Femur (tissue), 1 donor: ENCODE measurements at regions not wholly inside any gene's neighbourhood (a gene's known extent, or its start where the extent isn't known, plus 50 kb on each side); places are given as distances from the start of the nearest gene placed in this dataset.
"Not testable (repeated sequence)": the region's sequence is repeated elsewhere in the genome, so short reads cannot be mapped to it uniquely, and the experiment has no call there.

ENCODE experiments used
- DNase-seq: peaks from one replicate; pipeline ENCODE4 v3.0.0-alpha.2; 2017

DNA sequence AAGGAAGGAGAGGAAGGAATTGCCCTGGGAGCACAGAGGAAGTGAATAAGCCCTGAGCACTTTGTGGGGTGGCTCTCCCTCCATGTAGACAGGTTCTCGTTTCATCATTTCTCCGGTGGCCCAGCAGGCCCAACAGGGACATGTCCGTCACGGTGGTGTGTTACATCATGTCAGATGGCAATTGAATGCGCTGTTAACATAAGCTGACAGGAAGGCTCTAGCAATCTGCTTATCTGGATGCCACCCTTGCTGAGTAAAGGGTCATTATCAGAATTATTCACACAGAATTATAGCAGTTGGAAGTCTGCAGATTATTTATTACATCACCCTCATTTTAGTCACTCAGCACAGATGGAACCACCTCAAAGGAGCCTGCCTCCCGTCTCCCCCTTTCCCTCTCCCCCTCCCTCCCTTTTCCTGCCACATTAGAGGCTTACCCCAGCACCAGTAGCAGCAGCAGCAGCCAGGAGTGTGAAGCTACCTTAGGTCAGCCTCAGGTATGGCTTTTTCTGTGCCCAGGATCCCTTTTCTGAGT, 124.3 kb upstream of the TRIM2 start:
- no peak for DNase-seq

DNA sequence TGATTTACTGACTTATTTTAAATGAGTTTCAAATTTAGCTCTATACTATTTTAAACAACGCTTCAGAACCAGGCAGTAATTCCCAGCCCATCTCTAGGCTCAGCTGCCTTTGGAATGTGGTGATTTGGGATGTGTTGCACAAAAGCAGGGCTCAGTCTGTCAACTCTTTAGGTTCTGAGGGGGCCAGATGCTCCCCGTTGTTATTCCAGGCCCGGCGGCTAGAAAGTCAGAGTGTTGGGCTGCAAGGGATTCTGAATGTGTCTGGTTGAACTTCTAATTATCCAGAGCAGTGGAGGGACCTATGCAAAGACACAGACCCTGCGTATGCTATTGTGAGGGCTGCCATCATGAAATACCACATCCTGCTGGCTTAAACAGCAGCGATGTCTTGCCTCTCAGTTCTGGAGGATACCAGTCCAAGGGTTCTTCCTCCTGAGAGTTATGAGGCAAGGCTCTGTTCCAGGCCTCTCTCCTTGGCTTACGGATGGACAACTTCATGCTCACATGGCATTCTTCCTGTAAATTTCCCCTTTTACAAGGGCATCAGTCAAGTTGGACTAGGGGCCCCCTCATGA, 123.2 kb upstream of the TRIM2 start:
- no peak for DNase-seq

DNA sequence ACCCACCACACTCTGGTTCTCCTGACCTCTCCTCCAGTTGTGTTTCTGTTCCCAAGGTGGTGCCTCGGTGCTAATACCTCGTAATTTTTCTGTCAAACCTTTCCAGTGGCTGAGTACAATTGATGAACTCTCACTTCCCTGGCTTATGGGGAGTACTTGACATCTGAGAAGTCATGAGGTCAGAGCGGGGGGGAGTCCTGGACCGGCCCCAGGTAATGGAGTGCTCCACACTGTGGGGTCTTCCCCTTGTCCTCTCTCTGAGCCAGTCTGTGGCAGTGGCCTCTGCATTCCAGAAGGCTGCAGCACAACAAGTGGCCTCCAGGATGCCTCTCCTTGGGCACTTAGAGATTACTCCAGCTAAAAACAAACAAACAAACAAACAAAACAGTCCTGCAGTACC, 122.5 kb upstream of the TRIM2 start:
- no peak for DNase-seq

DNA sequence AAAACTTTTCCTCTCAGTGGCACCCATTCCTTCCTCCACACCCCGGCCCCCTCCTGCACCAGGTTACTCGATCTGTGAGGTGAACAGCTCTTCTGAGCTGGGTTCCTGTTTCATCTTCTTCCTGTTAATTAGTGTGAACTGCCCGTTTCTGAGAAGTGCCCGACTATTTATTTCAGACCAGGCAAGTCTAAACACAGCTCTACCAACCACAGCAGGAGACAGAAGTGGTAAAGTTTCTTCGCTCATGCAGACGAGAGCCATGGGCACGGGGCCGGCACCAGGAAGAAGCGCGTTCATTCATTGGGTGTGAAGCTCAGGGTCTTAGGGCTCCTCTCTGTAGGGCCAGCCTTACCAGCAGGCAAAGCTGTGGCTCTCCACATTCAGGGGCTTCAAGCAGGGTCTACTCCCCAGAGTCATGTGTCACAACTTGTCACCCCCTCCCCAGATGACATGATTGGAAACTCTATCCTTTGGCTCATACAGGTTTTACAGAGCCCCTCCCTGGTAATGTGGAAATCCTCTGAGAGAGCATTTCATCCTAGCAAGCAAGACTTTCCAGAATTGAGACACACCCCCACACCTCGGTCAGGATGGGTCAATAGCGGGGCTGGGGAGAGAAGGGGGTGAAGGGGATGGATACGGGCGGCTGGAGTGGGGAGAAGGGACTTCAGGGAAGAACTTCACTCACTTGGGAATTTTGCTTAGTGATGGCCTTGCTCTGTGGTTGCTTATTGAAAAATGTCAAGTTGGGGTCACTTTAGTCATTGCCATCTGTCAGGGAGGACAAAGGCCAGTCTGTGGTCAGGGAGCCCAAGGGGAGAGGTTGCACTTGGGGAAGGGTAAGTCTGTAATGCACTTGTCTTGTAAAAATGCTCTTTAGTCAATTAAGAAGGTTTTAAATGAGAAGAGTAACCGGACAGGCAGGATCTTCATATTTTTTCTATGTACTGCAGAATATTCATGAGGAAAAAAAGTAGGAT, 121.6 kb upstream of the TRIM2 start:
- no peak for DNase-seq

DNA sequence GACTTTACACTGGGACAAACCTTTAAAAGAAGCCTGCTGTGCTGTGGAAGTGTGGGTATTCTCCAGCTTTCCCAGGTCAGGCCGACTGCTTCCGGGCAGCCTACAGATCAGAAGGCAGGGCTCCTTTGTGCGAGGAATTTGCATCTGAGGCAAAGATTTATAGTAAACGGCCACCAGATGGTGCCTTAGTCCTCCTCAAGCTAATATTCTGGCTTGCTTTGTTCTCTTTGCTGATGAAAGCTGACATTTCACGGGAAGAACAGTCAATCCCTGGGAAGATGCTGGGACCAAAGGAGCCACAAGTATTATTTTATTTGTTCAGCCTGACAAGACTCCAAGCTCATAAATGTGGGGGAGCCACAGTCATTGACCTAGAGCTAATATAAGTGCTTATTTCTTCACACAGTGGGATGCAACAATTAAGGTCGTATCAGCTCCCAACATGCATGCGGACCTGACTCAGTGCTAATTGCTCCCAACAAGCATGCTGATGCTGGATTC, 120.7 kb upstream of the TRIM2 start:
- DNase-seq, result peak; percentile 70

DNA sequence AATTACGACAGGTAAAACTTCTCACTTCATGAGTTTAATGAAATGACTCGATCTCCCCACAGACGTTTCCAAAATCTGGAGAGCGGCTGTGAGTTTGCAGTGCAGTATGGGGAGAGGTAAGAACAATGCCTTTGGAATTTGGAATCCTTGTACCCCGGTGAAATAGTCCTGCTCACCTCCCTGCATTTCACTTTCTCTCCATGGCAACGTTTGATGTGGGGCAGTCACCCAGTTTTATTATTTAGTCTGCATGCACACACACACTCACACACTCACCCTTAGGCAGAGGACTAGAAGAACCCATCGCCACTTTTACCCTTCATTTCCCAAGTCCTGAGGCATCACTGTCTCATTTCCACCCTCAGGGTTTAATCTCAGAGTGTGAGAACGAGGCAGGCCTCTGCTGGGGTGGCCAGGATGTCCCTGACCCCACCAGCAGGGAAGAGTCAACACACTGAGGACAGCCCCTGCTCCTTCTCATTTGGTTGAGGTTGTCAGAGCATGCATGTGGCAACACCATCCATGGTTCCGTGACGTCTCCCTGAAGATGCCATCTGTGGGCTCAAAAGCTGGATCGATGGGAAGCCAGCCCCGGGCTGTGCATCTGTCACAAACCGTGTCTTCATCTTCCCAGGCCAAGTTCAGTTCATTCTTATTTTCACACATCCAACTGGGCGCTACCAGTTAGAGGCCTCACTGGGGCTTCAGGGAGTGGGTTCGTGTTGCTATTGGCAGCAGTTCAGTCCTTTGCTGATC, 119.8 kb upstream of the TRIM2 start:
- DNase-seq, result no peak

DNA sequence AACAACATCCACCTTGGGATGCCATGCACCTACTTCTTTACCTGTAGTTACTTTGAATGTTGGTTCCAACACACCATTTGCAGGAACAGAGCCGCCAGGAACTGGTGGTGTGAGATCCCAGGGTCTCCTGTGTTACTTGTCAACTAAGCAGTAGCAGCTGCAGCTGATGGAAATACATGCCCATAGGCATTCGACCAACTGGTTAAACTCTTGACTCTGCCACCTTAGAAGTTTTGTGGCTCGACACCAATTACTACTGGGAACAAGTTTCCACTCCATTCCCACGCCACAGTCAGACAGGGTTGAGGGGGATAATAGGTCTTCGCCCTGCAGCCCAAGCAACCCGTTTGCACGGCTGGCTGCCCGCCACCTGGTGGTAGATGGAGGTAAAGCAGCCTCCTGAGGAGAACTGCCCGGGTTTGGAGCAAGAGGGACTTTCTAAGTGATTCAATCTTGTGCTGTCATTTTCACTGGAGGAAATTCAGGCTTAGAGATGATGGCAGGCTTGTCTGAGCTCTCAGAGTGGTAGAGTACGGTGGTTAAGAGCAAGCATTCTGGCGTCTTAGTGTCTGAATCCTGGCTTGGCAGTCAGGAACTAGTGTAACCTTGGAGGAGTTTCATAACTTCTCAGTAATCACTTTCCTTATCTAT, 119.1 kb upstream of the TRIM2 start:
- DNase-seq, result peak; percentile 86

DNA sequence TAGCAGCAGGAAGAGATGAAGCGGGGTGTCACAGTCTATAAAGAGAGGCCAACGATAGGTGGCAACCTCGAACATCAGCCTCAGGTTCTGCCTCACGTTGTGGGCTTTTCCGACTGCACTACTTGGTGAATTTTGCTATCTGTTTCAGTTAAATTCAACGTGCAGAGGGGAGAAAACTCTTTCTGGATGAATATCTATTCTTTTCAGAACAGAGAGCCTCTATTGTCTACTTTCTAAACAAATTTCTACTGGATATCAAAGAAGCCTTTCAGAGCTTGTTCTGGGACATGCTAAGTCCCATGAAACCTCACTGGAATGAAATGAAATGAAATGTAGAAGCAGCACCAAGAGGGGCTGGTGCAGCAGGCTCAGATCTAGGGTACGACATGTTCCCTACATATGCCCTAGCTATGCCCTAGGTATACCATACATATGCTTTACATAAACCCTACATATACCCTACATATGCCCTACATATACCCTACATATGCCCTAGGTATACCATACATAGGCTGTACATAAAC, 116.5 kb upstream of the TRIM2 start:
- no peak for DNase-seq

DNA sequence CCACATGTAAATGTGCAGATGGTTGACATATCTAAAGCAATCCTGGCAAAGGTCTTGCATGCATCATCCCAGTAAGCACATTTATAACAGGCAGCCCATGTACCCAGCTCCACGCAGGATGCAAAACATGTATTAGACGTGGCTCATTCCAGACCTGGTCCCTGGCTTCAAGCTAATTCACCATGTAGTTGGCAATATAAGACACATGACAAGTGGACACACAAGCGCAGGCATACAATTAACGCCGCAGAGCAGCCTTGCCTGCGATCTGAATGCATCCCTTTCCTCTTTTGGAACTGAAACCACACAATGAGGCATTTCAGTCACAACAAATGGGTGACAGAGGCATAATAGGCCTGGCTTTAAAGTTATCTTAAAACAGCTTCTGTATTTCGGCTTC, 114.5 kb upstream of the TRIM2 start:
- DNase-seq, result no peak

DNA sequence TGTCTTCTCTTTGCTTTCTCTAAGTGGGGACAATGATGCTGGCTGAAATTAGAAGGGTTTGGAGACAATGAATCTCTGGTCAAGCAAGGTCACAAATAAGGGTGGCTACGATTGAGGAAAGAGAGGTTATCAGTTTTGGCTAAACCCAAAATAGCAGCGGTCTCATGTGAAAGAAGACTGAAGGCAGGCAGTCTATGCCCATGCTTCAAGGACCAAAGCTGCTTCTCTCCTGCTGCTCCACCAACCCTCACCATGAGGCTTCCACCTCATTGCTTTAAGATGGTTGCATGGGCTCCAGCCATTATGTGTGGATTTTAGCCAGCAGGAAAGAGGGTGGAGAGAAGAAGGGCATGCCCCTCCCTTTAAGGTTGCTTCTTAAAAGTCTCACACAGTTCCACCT, 114.1 kb upstream of the TRIM2 start:
- DNase-seq, result no peak

DNA sequence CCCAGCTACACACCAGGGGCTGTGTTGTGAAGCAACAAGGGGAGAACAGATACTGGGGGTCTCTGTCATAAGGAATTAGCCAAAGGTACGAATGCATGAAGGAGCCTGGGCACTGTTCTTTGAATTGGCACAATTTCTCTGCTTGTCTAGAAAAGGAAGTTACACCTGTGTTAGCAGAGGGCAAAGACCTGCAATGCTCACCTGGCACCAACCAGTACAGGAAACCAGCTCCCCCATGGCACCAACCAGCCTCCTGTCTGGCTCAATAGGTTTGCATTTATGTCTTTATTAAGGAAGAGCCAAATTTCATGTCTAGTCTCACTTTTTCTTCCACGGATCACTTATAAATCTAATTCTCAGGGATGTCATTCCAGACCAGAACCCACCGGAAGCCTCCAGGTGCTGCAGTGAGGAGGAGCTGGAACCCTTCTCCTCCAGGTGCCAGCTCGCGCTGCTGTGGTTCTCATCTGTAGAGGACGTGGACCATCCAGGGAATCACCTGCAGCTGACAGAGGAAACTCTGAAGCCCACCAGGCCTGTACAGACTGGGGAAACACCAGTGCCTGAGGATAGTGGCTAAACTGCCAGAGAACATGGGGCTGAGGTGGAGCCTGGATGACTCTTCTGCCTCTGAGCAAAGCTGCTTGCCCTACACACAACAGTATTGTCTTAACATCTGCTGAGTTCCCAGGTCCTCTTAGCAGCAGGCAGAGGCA, 113.4 kb upstream of the TRIM2 start:
- DNase-seq, result no peak

DNA sequence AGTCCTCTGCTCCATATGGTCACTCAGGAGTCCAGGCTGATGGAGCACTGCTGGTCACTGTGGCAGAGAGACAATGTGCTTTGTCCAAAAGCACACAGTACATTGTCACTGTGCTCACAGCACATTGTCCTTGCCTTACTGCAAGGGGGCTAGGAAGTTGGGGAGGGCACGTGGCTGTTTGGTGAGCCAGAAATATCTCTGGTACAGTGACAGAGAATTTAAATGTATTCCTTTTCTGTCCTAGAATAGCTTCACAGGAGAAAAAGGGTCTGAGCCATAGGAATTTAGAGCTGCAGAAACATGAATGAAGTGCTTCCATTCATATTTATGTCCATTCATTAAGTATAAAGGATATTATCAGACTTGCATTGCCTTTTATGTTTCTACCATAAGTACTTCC, 110.8 kb upstream of the TRIM2 start:
- DNase-seq, result no peak

DNA sequence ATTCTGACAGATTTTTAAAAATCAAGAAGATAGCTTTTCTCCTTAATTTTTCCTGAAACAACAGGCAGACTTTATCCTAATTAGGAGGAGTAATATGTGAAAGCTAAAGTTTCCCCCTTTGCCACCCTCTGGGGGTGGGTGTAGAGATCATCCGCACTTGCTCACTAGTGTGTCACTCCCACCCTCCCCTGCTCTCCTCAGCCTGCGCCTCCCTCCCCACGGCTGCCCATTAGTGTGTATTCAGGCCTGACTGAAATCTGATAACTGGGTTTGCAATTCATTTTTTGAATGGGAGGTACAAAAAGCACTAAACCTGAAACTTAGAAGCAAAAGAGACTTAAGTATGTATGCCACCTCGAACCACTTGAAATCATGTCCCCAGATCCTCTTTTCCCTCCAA, 110.4 kb upstream of the TRIM2 start:
- DNase-seq, result no peak

DNA sequence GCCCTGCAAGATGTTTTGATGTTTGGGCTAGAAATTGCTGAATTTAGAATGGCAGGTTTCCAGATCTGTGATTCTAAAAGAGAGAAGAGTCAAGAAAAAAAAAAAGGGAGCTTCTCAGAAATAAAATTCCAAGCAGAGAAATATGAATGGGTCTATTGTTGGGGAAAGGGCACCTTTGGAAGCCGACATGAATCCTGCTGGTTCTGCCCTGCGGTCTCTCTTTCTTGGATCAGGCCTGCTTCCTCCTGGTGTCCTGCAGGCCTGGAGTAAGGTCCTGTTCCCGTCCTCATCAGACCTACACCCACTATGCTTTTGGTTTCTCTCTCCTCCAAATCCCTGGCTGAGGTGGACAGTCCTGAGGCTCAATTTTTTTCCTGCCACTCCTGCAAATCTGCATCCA, 109.8 kb upstream of the TRIM2 start:
- DNase-seq, result no peak

DNA sequence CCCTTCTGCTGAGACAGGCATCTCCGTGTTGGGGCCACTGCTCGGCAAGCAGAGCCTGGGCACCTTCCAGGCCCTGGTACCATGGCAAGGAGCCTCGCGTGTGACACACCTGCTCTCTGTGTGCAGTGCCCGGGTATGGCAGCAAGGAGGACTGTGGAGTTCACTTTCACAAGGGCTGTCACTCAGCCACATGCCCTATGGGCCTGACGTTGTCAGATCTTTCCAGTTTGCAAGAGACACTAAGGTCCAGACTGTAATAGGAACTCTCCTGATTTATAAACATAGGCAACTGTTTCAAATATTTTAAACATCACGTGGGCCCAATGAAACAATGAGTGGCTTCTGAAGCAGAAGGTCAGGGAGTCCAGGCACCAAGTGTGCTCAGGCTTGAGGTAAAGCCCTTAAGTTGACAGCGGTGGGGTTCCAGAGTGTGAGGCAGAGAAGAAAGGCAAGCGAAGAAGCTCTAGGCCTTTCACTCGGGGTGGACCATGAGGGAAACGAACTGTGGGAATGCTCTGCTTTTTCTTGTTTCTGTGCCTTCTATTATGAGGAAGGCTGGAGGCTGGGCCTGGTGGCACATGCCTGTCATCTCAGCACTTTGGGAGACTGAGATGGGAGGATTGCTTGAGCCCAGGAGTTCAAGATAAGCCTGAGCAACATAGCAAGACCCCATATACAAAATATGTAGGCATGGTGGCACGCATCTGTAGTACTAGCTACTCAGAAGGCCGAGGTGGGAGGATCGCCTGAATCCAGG, 108.6 kb upstream of the TRIM2 start:
- no peak for DNase-seq

DNA sequence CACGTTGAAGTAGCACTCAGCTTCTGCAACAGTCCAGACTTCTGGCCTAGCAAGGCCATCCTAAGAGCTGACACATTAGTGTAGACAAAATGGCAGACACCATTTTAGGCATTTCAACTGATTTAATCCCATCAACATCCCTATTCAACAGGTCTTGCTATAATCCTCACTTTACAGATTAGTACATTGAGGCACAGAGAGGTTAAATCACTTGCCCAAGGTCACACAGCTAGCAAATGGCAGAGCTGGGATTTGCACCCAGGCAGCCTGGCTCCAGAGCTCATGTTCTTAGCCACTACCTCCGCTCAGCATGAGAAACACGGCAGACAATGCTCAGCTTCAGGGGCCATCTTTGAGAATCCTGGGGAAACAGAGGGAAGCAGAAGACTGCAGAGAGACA, 107.9 kb upstream of the TRIM2 start:
- DNase-seq, result no peak

DNA sequence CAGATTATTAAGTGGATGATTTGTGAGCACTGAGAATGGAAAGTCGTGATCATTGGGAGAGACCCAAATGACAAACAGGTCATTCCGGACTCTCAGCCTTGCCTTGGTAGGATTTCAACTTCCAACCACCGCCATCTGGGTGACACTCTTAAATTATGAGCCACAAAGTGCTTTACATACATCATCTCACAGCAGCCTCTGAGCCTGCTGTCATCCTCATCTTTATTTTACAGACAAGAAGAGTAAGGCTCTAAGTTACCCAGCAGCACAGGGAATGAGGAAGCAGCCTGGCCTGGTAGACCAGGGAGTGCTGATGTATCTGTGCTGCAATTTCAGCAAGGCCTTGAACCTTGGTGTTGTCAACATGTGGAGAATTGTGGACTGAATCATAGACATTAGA, 105.8 kb upstream of the TRIM2 start:
- no peak for DNase-seq

DNA sequence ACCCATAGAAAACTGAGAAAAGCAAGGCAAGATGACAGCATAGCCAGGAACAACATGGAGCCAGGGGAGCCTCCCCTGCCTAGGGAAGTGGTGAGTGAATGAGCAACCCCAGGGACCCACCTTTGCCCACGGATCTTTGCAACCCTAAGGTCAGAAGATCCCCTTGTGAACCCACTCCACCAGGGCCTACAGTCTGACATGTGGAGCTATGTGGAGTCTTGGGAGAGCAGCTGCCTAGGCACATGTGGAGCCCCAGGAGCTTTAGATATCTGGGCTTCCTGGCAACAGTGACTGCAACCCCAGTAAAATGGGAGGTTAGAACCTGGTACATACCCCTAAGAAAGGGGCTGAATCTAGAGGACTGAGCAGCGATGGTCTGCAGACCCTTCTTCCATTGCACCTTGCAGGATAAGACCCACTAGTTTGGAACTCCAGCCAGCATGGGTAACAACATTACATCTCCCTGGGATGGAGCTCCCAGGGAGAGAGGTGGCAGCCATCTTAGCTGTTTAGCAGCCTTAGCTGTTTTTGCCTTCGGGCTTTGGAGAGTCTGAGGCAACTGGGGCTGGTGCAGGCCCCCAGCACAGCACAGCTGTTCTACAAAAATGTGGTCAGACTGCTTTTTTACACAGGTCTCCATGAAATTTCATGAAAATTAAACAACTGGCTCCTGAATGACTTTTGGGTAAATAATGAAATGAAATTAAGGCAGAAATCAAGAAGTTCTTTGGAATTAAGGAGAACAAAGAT, 104.7 kb upstream of the TRIM2 start:
- no peak for DNase-seq

DNA sequence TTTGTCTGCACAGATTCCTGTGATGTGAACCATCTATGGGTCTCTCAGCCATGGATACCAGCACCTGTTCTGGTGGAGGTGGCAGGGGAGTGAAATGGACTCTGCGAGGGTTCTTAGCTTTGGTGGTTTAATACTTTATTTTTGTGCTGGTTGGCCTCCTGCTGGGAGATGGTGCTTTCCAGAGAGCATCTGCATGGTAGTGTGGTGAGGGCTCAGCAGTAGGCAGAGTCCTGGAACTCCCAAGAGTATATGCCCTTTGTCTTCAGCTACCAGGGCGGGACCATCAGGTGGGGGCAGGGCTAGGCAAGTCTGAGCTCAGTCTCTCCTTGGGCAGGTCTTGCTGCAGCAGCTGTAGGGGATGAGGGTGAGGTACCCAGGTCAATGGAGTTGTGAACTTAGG, 97.5 kb upstream of the TRIM2 start:
- DNase-seq, result not testable (repeated sequence)

DNA sequence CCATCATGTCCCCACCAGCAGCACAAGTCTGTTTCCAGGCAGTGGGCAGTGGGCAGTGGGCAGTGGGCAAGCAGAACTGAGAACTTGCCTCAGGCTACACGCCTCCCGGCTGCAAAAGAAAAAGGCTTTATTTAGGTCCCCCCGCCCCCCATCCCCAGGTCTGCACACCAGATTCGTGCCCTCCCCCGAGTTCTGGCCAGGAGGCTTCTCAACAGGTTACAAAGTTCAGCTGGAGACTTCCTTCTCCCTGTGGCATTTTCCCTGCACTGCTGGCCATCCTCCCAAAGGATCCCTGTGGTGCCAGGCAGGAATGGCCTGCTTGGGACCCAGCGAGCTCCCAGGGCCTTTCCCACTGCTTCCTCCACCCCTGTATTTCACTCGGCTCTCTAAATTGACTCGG, 97.0 kb upstream of the TRIM2 start:
- DNase-seq, result no peak
